Kidney glomerular epithelial cell (primary cell): ENCODE measurements at regions not wholly inside any gene's neighbourhood (a gene's known extent, or its start where the extent isn't known, plus 50 kb on each side); places are given as distances from the start of the nearest gene placed in this dataset.

Experiments used
- DNase-seq: peaks from one replicate; lab custom pipeline; 2025; lab: John Stamatoyannopoulos, UW

- no peak for DNase-seq
Measured at GRCh38 chr2:239715606-239716005, 309.5 kb downstream of the NDUFA10 start.

- DNase-seq = no peak
Measured at GRCh38 chr2:239715202-239715601, 309.9 kb downstream of the NDUFA10 start.

- DNase-seq = no peak
Measured at GRCh38 chr2:239714116-239714515, 311.0 kb downstream of the NDUFA10 start.

DNA sequence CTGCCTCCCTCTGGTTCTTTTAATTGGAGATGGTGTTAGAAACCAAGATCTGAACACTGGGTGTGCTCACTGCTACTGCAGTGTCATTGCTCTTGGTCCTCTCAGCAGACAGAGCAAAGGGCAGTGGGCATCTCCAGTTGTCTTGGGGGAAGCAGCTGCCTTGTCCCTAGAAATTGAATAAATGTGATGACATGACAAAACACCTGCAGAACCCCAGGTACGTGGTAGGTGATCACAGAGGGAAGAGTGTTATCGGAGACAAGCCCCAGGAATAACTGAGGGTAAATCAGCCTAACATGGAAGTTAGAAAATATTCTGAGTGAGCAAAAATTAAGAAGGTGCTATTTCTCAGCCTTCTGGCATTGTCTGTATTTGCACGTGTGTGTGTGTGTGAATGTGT, 311.9 kb upstream of the HDAC4 start:
- no peak for DNase-seq

- DNase-seq = no peak
Measured at GRCh38 chr2:239711911-239712570, 311.2 kb upstream of the HDAC4 start.

DNA sequence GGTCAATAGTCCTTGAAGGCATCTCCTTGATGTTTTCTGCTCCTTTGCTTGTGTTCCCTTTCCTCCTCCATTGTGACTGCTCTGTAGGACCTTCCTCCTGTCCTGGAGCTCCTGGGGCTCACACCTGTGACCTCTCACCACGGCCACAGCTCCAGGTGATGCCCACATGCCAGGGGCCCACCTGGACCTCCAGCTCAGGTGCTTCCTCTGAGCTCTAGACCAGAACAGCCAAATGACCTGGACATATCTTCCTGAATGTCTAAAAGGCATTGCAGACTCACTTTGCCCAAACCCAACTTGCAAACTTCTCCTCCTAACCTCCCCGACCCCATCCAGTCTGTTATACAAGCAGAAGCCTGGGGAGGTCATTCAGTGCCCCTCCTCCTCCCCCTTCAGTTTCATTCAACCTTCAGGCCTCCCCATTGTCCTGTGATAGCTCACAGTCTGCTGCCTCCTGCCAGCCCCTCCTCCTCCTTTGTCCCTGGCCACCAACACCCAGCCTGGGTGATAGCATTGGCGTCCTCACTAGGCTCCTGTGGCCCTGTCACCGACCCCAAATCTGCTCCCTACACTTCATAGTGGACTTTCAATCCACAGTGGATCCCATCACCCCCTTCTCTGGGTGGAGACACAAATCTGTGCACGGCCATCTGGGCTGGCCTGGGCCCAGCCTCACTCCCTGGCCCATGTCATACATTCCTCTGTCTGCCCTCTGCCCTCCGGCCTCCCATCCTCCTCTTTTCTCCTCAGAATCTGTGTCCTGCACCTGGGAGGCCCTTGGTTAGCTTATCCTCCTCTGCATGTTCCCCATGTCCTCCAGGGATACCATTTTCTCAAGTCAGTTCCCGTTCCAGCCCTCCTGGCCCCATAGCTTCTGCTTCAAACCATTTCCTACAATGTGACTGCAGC, 310.4 kb upstream of the HDAC4 start:
- DNase-seq = no peak

GRCh38 chr2:239706367-239706766, 305.5 kb upstream of the HDAC4 start:
- DNase-seq = no peak

DNA sequence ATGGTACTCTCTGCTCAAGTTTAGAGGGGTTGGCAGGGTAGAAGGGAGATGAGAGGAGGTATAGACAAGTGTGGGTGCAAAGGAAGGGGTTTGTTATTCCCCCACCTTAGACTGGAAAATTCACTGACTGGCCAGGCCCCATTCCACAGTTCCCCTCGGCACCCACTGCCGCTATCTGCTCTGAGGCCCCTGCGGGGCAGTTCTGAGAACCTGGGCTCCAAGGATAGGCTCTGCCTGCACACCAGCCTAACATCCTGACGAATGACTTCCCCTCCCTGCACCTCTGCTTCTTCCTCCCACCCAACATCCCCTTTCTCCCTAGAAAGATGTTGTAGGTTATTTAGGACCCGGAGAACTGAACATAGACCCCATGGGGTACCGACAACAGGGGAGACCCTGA, 303.9 kb upstream of the HDAC4 start:
- DNase-seq = no peak

GRCh38 chr2:239703834-239704233, 303.0 kb upstream of the HDAC4 start:
- DNase-seq = no peak

DNA sequence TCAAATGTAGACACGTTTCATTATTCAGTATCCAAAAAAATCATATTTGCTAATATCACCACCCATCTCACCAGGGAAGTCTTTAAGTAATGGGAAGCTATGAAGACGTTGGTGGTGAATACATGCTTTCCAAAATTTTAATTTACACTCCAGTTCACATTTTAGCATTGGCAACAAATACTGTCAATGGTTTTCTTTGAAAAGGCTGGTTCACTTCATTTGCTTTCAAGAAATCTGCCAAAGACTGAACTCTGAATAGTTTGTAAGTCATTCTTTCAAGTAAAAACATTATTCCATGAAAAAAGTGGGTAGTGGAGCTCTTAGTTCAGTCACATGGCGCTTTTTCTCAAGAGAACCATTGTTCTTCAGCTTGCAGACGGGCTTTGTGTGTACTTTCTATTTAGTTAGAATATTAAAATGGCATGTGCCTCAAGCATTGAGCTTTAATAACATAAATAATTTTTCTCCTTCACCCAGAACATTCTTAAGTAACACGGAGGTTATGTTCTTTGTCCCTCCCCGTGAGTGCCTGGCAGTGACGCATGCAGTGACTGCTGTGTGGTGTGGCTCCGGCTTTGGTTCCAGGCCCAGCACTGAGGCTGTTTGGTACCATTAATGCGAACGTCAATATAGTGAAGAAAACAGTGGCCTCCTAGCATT, 300.0 kb upstream of the HDAC4 start:
- DNase-seq = no peak

- DNase-seq = no peak
Measured at GRCh38 chr2:239697399-239698164, 296.8 kb upstream of the HDAC4 start.

DNA sequence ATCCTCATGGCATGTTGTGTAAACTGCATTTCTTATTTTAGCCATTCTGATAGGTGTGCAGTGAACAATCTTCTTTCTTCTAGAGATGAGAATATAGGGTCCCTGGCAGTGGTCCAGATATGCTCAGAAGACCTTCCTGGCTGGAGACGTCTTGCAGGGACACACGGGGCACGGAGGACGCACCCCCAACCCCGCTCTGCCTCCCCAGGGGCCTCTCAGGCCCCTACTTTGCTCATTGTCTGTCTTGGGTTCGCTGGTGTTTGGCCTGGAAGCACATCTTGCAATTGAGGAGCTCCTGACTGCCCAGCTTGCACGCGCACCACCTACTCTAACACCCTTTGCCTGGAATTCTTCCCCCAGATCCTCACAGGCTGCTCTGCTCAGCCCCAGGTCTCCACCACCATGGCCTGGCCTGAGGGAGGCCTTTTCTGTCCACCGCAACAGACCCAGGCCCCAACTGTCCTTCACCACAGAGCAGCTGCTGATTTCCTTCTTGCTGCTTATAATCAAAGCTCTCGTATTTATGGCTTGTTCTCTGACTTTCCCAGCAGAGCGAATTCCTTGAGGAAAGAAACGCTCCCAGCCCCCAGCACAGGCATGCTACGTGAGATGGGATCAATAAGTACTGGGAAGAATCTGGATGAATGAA, 295.9 kb upstream of the HDAC4 start:
- no peak for DNase-seq

DNA sequence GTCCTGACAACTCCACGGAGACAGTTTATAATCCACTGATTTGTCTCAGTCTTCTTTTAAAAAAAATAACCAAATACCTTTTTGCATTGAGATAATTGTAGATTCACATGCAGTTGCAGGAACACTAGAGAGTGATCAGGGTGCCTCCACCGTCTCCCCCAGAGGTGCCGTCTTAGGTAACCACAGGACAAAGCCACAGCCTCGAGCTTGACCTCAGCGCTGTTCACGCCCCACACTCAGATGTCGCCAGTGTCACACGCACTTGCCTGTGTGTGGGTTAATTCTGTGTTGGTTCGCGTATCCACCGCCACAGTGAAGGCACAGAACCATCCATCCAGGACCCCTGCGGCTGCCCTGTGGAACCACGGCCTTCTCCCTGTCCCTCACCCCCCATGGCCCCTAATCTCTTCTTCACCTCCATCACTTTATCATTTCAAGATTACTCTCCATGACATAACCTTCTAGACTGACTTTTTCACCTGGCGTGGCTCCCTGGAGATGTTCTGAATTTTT, 295.0 kb upstream of the HDAC4 start:
- DNase-seq = no peak

GRCh38 chr2:239695106-239695727, 294.4 kb upstream of the HDAC4 start:
- DNase-seq = no peak

GRCh38 chr2:239694487-239694886, 293.7 kb upstream of the HDAC4 start:
- no peak for DNase-seq

DNA sequence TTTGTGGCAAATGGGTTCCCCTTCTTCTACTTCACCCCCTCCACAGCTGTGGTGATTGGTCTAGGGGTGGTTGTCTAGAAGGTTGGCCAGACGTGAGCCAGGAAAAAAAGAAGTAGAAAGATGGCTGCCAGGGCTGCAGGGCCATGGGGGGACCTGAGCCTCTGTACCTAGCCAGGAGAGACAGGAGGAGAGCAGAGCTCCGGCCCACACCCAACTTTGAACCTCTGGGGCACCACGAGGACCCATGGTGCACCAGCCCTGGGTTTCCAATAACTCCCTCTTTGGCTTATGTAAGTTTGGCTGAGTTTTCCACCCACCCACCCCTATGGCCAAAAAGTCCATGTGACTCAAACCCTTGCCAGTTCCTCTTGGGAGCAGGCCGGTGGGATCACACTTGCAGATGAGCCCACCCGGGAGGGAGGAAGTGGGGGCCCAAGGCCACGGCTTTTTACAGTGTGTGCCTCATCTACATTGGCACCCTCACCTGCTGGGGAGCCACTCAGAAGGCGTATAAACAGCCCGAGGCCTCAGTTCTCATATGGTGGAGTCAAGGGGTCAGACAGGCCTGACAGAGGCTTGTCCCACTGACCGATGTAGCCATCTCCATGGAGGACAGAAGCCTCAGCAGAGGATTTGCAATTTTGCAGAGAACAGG, 293.1 kb upstream of the HDAC4 start:
- DNase-seq = no peak

DNA sequence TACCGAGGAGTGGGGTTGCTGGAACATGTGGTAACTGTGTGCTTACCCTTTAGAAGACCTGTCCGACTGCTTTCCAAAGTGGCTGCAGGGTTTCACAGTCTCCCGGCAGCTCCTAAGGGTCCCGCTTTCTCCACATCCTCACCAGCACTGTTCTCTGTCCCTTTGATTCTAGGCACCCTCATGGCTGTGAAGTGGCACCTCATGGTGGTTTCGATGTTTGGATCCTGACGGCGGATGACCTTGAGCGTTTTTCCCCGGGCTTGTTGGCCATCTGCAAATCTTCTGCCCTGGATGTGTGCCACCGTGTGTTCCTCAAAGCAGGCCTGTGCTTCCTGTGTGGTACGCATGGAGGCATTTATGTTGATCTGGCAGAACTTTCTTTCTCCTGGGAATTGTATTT, 292.5 kb upstream of the HDAC4 start:
- DNase-seq = no peak

- no peak for DNase-seq
Measured at GRCh38 chr2:239692919-239693318, 292.1 kb upstream of the HDAC4 start.

DNA sequence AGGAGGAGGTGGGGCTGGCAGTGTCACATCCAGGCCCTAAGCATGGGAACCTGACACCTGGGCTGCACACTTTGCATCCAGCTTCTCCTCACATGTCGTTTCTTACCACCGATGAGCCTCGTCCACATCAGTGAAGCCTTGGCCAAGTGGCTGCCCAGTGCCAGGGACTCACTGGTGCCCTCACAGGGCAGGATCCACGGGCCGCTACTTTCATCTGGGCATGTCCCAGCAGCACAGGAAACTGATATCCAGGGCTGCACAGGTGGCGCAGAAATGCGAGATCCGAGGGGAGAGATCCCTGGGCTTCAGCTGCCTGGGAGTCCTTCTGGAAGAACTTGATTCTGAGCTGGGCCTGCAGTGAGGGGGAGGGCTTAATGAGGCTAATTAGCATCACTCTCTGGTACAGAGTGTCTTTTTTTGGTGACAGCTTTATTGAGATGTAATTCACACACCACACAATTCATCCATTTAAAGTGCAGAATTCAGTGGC, 291.6 kb upstream of the HDAC4 start:
- no peak for DNase-seq

- no peak for DNase-seq
Measured at GRCh38 chr2:239691720-239692119, 290.9 kb upstream of the HDAC4 start.
